Ovary (tissue), 3 donors: ENCODE measurements at regions not wholly inside any gene's neighbourhood (a gene's known extent, or its start where the extent isn't known, plus 50 kb on each side); places are given as distances from the start of the nearest gene placed in this dataset.

ENCODE experiments used
- POLR2A ChIP-seq: fragments of 450-650 bp; IDR thresholded peaks from one replicate; pipeline ENCODE4 v1.6.1; 2017; ENCODE audit warnings: antibody characterized with exemption, mild to moderate bottlenecking, moderate library complexity
- TF ChIP-seq, protein P1 (sequence below), 3 donors: fragments of 450-650 bp in 2 of 3; fragments of 200-600 bp in 1 of 3; IDR thresholded peaks; one replicate each; pipeline versions ENCODE4 v1.5.1 to v1.8.0; 2016 to 2022; ENCODE audit warnings: antibody characterized with exemption in 3 of 3, mild to moderate bottlenecking in 1 of 3
- donor health status: DM: no; HTN: no; CAD: no.

DNA sequence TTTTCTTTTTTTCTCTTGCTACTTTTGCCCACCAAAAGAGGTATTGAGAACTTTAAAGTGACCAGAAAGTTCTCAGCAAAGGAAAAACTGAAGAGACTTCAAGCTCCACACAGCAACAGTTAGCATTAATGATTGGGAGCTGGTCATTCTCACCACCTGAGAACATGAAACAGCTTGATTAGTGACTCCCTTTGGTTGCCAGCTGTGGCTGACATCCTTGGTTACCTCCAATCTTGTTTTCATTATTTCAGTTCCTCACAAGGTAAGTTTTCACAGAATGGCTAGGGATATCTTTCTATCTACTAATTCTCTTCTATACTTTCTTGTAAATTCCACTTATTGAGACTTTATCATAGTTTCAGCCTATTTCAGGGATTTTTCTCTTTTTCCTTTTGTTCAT lies 427.9 kb downstream of the QKI start:
- TF ChIP-seq, protein P1, sequence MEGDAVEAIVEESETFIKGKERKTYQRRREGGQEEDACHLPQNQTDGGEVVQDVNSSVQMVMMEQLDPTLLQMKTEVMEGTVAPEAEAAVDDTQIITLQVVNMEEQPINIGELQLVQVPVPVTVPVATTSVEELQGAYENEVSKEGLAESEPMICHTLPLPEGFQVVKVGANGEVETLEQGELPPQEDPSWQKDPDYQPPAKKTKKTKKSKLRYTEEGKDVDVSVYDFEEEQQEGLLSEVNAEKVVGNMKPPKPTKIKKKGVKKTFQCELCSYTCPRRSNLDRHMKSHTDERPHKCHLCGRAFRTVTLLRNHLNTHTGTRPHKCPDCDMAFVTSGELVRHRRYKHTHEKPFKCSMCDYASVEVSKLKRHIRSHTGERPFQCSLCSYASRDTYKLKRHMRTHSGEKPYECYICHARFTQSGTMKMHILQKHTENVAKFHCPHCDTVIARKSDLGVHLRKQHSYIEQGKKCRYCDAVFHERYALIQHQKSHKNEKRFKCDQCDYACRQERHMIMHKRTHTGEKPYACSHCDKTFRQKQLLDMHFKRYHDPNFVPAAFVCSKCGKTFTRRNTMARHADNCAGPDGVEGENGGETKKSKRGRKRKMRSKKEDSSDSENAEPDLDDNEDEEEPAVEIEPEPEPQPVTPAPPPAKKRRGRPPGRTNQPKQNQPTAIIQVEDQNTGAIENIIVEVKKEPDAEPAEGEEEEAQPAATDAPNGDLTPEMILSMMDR (IDR thresholded peaks at IDR 0.05) = no peak
- TF ChIP-seq POLR2A = no peak
